ENCODE measurements at regions not wholly inside any gene's neighbourhood (a gene's known extent, or its start where the extent isn't known, plus 50 kb on each side); places are given as distances from the start of the nearest gene placed in this dataset.
"Not testable (repeated sequence)": the region's sequence is repeated elsewhere in the genome, so short reads cannot be mapped to it uniquely, and the experiment has no call there.

DNA sequence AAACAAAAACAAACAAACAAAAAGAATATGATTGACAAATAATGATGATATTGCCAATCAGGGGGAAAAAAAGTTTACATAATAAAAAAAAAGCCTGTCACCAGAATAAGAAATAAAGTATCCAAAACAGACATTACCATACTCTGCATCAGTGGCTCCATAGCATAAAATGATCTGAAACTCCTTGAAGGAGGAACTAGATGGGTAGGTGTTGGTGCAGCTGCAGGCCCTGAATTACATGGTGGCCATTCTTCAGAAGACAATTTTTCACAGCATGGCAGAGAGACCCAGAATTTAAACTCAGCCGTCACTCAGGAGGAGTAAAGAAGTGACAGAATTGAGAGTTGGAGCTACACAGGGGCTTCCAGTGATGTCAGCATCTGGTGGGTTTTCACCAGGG is 60.2 kb downstream of the GLUL start:
- no peak for DNase-seq

- peak; percentile 58 for DNase-seq
Measured at GRCh38 chr1:182330303-182330702, 61.3 kb downstream of the GLUL start.

- DNase-seq = no peak
Measured at GRCh38 chr1:182329471-182329870, 62.1 kb downstream of the GLUL start.

- no peak for DNase-seq
Measured at GRCh38 chr1:182328591-182328990, 63.0 kb downstream of the GLUL start.

DNA sequence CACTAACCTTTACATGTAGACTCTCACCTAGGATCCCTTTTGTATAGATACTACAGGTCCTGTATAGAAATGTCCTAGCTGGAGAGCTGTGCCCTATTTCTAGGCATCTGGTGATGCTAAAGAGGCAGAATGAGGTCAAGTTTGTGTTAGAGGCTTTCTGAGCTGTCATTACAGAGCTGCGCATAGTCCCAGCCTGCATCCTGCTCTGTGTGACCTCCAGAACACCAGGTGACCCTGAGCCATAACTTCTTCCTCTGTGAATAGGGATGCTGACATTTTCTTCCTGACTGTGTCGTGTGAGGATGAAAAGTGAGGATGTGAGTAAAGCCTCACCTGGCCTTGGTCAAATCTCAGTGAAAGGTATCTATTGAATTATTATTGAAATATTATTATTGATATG is 66.3 kb downstream of the GLUL start:
- no peak for DNase-seq

- not testable (repeated sequence) for DNase-seq
Measured at GRCh38 chr1:182321532-182321931, 70.1 kb downstream of the GLUL start.

DNA sequence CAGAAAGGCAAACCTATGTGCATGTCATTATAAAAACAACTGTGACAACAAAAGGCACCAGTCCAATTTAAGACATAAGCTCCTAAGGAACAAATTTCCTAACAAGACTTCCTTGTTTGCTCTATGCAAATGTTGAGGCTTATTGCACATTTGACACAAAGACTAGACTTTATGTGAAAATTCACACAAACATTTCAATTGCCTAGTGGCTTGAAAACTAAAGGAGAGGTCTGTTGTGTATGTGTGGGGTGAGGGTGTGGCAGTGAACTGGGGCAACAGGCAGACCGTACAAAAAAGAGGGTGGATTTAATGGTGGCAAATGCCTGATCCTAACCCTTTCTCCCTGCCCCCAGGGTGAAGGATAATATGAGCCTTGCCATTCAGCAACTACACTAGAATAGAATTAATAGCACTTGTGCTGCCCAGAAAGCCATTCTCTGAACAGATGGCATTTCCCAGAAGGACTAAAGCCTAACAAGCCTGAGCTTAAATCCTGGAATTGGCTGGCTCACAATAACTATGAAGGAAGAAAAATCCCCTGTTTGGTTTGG is 73.9 kb downstream of the GLUL start:
- DNase-seq = peak; percentile 97

GRCh38 chr1:182316454-182316853 is 75.1 kb downstream of the GLUL start:
- not testable (repeated sequence) for DNase-seq

DNA sequence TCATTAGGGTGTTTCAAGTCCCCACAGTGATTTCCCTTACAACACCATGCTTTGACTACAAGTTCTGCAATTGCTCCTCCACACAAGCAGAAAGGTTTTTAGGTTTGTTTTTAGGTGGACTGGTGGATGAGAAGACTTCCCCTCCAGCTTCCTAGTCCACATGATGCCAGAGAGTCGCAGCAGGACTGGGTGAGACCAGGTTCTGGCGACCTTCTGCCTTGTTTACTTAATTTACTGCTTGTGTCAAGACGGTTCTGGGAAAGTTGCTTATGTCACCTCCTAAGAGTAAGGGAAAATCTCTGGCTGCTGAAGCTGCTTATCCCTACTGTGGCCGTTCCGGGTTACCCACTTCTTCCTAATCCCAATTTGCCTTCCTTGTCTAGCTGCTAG is 76.4 kb downstream of the GLUL start:
- DNase-seq = peak; percentile 98

DNA sequence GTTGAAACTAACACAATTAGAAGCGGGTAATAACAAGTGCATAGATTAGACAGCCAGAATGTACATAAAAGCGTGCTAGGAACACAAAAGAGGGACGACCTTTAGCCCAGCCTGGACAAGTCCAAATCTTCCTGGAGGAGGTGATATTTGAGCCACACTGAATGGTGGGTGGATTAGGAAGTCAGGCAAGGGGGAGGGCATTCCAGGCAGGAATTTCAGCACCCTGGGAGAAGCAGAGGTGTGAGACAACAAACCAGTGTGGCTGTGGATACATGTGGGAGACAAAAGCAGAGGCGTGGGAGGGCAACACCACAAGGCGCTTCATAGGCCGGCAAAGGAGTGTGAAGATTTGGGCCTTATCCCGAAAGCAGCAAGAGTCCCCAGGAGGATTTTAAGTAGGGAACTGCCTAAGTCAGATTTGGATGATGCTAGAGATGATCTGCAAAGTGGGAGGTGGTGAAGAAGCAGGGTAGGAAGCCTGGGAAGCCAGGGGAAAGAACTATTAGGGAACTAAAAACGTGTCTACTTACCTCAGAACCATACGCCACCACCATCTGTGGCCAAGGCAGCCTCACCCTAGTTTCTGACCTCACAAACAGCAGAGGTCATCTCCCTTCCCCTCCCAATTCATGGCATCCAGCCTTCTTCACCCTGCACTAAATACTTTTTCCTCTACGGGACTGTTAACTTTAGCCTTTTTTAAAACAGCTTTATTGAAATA is 81.8 kb downstream of the GLUL start:
- DNase-seq = peak; percentile 57

DNA sequence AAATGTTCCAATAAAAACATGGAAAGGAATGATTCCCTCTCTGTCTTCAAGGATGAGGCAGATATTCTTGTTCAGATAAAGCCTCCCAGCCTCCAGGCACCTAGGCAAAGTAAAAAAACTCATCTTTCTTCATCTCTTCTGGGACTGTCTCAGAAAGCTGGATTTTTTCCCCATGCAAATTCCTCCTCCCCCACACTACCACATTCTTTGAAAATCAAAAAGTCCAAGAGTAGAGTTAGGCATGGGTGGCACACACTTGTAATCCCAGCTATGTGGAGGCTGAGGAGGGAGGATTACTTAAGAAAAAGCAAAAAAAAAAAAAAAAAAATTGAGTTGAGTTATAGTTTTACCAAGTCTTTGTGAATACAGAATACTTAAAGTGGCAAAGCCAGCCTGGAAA is 82.8 kb downstream of the GLUL start:
- no peak for DNase-seq

- not testable (repeated sequence) for DNase-seq
Measured at GRCh38 chr1:182307486-182307885, 84.1 kb downstream of the GLUL start.

DNA sequence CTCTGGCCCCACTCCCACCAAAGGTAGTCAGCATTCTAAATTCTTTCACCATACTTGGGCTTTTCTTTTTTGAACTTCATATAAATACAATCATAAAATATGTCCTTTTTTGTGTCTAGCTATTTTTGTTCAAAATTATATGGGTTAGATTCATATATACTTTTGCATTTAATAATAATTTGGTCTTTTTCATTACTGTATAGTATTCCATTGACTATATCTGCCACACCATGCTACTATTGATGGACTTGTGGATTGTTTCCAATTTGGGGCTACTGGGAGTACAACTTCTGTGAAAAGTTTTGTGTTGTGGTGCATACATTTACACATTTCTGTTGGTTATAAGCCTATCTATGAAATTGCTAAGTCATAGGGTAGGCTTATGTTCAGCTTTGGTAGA is 85.7 kb downstream of the GLUL start:
- DNase-seq = no peak

DNA sequence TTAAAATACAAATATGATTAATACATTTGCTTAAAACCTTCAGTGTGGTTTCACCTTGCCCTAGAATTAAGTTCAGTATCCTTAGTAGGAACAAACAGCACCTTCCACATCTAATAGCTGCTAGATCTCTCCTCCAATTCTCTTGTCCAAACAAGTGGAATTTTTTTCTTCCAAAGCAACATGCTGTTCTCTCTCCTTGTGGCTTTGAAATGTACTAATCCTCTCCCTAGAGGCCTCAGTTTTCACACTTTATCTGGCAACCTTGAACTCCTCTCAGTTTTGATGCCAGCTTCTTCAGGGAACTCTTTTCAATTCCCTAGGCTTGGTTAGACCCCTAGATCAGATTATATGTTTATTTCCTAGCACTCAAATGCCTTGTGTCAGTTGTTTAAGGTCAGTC is 87.0 kb downstream of the GLUL start:
- peak; percentile 64 for DNase-seq

GRCh38 chr1:182304218-182304617 is 87.4 kb downstream of the GLUL start:
- DNase-seq = peak; percentile 43

DNA sequence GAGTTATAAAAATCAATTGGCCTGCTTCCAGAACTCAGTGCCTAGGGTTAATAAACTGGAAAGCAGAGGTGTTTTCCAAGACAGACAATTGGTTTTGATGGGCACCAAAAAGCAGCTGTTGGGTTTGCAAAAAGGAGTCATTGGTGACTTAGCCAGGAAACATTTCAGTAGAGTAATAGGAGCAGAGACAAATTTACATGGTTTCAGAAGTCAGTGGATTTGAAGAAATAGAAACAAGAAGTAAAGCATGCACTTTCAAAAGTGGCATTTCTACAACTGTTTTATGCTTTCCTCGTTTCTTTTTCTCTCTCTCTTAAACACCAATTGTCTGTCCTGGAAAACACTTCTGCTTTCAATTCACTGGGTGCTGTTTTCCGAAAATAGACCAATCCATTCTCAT is 87.8 kb downstream of the GLUL start:
- DNase-seq = no peak

DNA sequence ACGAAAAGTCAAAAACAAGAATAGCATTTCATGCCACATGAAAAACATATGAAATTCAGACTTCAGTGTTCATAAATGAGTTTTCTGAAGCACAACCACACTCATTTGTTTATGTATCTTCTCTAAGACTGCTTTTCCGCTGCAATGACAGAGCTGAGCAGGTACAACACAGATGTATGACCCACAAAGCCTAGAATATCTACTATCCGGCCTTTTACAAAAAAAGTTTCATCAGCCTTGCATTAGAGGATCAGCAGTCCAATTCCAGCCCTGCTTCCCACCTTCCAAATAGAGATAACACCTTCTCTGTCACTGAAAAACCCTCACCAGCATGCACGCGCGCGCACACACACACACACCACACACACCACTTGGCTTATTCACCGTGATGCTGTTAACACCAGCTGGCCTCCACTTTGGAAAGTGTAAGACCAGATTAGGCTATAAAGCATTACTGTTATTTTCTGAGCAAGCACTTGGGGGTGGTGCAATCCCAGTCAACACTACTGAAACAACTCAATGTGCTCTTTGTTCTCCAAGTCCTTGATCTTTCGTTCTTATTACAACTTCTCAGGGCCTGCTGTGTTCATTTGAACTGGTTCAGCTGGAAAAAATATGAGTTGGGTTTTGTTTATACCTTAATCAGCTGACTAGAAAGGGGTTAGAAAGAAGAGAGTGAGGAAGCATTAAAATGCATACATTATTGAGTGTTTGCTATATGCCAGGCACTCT is 90.0 kb downstream of the GLUL start:
- DNase-seq = peak; percentile 97

- DNase-seq = peak; percentile 36
Measured at GRCh38 chr1:182301026-182301436, 90.6 kb downstream of the GLUL start.

DNA sequence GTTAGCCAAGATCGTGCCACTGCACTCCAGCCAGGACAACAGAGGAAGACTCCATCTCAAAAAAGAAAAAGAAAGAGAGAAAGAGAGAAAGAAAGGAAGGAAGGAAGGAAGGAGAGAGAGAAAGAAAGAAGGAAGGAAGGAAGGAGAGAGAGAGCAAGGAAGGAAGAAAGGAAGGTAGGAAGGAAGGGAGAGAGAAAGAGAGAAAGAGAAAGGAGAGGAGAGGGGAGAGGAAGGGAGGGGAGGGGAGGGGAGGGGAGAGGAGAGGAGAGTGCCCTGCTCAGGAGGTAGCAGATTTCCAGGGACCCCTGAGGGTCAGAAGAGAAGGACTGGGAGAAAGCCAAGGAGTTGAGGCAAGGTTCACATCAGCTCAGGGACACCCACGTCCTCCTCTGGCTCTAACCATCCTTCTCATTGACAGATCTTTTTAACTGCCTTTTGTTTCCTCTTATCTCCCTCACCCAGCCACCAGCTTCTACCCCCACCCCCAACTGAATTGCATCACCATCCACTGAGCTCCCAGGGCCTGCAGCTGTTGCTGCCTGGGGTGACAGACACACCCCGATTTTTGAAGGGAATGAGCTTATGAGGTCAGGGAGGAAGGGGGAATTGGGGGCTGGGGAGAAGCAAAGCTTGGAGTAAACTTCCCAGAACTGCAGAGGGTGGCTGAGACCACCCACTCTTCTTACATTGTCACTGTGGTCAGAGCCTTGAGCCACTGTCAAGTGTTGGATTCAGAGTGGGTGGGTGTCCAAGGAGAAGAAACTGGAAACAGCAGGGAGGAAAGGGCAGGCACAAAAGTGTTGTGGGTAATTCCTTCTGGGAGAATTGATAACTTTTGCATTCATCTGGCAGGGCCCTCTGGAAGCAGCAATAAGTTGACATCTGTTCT is 91.6 kb downstream of the GLUL start:
- DNase-seq = peak; percentile 79

- DNase-seq = peak; percentile 26
Measured at GRCh38 chr1:182299054-182299727, 92.4 kb downstream of the GLUL start.

- no peak for DNase-seq
Measured at GRCh38 chr1:182297335-182297734, 94.3 kb downstream of the GLUL start.

DNA sequence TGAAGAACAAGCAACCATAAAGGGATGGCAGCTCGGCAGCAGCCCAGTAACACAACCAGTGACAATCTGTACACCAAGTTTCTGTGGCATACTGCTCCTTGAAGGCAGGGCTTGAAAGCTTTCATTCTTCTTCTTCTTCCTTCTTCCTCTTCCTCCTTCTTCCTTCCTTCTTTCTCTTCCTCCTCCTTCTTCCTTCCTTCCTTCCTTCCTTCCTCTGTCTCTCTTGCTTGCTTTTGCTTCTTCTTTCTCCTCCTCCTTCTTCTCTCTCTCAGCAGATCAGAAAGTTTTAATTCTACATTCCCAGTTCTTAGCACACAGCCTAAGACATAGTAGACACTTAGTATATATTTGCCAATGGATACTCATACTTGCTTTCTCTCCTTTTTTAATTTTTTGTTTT is 95.9 kb downstream of the GLUL start:
- no peak for DNase-seq

All from NCI-H82 (cell line).